ENCODE measurements at regions not wholly inside any gene's neighbourhood (a gene's known extent, or its start where the extent isn't known, plus 50 kb on each side); places are given as distances from the start of the nearest gene placed in this dataset.

GRCh38 chr7:106992511-106992910 is 52.0 kb upstream of the PRKAR2B start:
- Histone ChIP-seq H3K27me3 (replicated peaks; ENCODE audit: insufficient read depth) (no peaks in the 10 kb centered on the region), H3K4me1 (replicated peaks) (no peaks in the 10 kb centered on the region), H3K9me3 (no peaks in the 10 kb centered on the region), H3K36me3 (no peaks in the 10 kb centered on the region), H3K4me3 (no peak overlapping the region), H3K27ac (no peak overlapping the region)
- WGBS, result 82% methylated on average over 3 of the region's 3 CpGs
- DNase-seq (ENCODE audit: low spot score), result no peak
- intact Hi-C loops (cut with DNase I), result no loop called here
- TF ChIP-seq POLR2A (IDR thresholded peaks at IDR 0.05), result no peak
- TF ChIP-seq CTCF (IDR thresholded peaks at IDR 0.05), result no peak
- TF ChIP-seq POLR2AphosphoS5 (IDR thresholded peaks at IDR 0.05), result no peak

Measured in prostate gland (tissue), 2 donors.